HG03354 (cell line): ENCODE measurements at regions not wholly inside any gene's neighbourhood (a gene's known extent, or its start where the extent isn't known, plus 50 kb on each side); places are given as distances from the start of the nearest gene placed in this dataset.

Experiments used
- ATAC-seq: cut with Tn5 transposase; IDR thresholded peaks from one replicate; pipeline ENCODE4 v1.9.1; 2021; ENCODE audit warnings: mild to moderate bottlenecking; ENCODE audit not compliant: unreplicated experiment, poor library complexity, severe bottlenecking

DNA sequence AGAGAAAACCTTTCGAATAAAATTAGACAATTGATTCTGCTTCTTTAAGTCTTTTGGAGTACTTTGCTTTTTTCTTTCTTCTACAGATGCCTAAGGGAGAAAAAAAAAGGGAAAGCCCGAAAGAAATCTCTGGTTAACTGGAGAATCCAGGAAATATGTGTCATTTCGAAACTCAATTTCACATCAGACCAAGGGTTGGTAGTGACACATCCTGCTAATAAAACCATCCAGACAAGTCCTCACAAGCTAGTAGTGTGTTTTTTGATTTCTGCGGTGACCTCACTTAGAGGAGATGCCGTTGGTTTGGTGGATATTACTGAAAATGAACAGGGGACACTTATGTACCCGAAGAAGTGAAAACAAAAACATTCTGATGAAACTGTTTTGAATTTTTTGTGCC, 726.5 kb upstream of the ADAMTS5 start:
- ATAC-seq, result no peak

DNA sequence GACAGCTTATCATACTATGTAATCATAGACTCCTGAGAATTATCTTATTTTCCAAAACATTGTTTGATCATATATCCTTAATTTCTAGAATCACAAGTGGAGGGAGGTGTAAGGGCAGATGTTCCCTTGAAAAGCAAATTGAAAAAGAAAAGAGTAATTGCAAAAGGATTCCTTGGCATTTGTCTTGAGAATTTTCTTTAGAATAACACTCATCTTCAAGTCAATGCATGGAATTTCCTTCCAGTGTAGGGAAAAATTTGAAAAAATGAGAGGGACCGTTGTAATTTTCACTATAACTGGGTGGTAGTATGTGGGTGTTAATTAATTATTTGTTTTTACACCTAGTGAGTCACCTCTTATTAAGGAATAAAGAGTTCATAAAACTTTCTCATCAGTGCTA, 724.6 kb upstream of the ADAMTS5 start:
- ATAC-seq, result no peak

DNA sequence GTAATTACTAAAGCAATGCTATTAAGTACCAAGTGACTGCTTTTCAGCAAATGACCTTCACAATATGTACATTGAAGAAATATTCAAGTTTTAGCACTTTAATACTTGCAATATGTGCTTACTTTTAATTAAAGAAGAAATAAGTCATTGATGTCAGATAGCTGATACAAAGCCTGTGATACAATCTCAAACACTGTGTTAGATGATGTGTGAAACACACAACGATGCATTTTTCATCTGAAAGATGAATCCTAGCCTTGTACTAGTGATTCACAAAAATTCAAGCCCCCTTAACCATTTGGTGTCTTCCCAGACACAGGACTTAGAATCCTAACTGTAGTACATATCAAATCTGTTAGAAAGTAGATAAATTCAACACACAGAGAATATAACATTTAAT, 724.1 kb upstream of the ADAMTS5 start:
- ATAC-seq, result no peak

DNA sequence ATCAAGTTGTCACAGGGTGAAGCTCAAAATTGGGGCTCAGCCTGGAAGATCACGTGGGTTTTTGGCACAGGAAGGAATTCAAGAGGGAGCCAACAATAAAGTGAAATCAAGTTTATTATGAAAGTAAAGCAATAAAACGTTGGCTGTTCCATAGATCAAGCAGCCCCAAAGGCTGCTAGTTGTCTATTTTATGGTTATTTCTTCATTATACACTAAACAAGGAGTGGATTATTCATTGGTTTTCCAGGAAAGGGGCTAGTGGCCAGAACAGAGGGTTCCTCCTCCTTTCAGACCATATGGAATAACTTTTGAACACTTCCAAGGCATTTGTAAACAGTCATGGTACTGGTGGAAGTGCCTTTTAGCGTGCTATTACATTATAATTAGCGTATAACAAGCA, 723.5 kb upstream of the ADAMTS5 start:
- ATAC-seq, result no peak

DNA sequence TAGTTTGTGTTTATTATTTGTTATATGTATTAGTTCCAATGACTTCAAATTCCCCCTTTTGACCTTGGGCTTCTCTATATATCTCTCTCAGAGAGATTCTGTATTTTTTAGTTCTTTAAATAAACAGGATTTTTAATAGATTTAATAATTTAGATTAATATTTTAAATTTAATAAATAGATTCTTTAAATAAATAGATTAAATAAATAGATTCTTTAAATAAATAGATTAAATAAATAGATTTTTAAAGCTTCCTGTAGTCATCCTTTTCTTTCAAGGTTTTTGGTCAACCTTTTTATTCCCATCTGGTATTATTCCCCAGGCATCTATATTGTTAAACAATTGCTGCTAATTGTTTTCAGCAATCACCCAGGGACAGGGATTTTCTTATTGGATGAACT, 721.9 kb upstream of the ADAMTS5 start:
- no peak for ATAC-seq

DNA sequence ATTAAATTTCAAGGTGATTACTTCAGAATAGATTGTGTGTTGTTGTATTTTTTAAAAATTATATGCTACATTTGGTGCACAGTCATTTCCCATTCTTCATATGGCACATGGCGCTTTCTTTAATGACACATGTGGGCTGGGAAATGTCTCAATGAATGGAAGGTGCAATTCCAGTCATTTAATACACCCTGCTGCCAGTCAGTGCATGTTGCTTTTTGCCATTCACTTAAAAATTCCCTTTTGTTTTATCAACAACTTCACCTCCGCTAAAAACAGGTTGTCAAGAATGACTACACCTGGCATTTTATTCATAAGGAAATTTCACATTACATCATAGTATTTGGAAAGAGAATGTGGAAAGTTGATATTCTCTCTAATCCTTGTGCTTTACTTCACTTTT, 716.4 kb upstream of the ADAMTS5 start:
- no peak for ATAC-seq

DNA sequence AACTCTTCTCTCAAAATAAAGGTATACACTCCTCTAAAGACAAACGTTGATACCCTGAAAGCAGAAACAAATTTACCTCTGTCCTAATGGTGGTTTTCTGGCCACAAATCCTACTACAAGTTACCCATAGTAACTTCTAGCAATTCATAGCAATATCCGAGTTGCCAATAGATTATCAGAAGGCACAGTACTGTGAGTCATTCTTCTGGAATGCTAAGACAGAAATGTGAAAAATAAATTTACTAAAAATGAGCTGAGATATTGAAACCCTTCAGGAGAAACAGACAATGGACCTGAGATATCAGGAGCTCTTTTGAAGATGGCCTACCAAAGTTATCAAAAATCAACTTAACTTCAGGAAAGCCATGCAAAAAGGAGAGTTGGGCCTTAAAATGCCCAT, 715.0 kb upstream of the ADAMTS5 start:
- ATAC-seq, result no peak

DNA sequence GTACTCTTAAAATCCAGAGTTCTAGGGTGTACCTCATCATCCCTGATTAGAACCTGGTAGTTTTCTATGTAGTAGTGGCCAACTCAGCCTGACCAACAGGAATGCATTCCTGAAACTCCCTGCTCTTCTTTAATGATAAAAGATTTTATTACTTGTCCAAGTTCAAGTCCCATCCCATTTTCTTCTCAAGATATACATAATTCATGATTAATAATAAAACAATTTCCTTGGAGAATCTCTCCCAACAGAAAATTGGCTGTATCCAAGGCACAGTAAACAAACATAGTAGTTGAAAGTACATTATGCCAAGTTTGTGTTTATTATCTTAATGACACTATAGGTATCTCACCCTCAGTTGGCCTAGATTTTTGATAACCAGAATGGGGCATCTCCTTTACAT, 714.1 kb upstream of the ADAMTS5 start:
- no peak for ATAC-seq

DNA sequence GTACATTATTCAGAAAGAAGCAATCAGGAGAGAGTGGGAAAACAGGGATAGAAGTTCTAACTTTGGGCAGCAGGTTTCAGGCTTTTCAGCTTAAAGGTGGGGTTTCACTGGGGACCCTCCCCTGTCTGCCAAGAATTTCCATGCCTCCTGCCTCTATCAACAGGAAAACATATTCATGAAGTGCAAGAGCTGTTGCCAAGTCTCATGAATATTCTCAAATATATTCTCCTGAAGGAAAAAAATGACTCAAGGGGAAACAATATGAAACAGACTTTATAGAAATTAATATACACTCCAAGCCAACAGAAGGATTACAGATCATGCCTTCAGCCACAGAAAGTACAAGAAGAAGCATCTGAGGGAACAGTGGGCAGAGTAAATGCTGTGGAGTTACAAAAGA, 713.3 kb upstream of the ADAMTS5 start:
- no peak for ATAC-seq

DNA sequence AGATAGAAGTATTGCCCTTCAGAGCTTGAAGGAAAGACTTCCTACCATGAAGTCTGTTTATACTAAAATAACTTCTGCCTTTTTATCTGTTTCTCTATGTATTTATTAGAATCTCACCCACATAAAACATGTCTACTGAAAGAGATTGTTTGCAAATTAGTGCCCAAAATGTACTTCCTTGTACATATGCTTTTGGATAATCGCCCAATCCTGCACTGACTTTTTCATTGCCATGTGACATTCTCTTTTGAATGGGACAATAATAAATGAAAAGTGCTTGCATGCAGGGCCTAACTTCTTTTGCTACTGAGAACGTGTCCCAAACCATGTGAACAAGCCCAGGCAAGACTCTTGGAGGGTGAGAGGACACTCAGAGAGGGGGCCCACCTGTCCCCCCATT, 711.6 kb upstream of the ADAMTS5 start:
- no peak for ATAC-seq

DNA sequence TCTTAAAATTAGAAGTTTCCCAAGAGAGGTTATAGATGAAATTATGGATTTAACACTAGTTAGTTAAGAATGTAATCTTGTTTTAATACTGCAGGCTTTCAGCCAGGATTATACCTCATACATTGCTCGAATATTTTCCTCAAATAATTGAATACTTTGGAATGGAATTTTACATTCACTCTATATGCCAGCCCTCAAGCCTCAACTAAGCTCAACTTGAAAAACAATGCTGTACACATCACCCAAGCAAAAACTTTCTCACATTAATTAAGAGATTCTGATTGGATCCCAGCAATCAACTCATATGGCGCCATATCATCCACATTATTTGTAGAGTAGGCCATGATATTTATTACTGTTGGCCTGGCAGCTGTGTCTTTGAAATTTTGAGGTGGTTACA, 710.7 kb upstream of the ADAMTS5 start:
- ATAC-seq, result no peak

DNA sequence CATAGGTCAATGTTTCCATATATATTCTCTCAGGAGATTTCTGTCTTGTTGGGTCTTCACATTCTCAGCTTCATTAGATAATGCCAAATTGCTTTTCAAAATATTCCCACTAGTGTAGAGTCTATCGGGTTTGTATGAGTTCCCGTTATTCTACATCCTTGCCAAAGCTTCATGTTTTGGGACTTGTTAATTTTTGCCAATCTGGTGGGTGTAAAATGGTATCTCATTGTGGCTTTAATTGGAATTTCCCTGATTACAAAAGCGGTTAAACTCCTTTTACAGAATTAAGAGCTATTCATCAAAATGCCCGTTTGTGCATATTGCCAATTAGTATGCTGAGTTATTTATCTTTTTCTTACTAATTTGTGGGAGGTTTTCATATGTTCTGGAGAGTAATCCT, 708.4 kb upstream of the ADAMTS5 start:
- no peak for ATAC-seq

DNA sequence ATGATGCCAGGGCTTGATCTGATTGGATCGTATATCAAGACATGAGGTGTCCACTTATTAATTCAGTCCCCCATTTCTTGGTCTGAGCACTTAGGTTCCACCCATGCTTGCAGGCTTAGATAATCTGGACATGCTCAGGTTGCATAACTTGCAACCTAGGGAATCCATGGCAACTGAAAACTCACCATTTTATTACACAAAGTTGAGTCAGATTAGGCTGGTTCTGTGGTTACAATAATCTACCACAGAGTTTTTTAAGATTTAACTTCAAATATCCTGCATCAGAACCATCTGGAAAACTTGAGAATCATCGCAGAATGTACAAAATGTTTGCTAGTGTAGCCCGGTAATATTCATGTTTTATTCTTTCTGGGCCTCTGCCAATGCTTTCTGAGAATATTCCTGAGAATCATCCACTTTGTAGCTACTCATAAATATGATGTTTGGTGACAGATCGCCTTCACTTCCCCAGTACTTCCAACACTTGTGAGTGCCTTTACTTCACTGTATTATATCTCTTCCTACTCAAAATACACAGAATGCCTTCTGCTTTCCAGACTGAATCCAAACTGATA, 707.2 kb upstream of the ADAMTS5 start:
- no peak for ATAC-seq

DNA sequence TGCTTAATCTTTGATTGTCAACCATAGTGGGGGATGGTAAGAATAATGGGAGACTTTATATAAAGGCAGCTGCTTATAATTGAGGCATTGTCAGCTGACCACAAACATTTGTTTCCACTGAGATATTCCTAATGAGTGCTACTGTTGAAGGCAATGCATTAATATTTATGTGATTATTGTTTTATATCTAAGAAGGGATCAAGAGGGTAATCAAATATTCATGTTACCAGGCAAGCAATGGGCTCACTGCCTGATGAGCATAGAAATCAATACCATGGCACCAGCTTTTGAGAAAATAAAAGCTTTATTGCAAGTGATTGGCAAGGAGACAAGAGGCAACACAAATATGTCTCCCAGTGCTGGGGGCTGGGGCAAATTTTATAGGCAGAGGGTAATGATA, 706.7 kb upstream of the ADAMTS5 start:
- ATAC-seq, result no peak

DNA sequence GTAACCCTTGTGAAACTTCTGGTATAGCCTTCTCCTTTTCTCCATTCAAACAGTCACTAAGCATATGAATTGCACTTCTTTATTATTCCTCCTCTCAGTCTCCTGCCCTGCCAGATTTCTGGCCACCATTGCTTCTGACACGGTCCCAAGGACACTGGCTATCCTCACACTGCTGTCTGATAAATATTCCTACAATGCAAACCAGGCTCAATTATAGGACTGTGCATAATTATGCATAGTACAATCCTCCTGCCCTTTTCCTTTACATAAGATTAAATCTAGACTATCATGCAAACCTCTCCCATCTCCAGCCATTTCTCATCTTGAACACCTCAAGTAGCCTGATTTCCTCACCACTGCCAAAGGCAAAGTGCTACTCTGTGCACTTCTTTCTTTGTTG, 704.3 kb upstream of the ADAMTS5 start:
- no peak for ATAC-seq

DNA sequence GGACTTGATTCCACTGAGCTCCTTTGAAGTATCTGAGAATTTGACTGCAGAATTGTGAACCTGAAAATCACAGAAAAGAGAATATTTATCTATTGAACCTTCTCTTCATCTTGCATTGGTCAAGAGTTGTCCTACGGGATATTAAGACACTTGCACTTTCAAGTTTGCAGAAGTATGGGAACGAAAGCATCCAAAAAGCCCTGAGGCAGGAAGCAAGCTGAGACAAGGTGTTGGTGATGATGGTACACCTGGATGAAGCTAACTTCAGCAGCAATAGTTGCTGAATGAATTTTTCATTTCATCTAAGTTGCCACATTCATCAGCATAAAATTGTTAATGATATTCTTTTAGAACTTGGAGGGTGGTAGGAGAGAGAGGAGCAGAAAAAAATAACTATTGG, 686.6 kb upstream of the ADAMTS5 start:
- no peak for ATAC-seq

DNA sequence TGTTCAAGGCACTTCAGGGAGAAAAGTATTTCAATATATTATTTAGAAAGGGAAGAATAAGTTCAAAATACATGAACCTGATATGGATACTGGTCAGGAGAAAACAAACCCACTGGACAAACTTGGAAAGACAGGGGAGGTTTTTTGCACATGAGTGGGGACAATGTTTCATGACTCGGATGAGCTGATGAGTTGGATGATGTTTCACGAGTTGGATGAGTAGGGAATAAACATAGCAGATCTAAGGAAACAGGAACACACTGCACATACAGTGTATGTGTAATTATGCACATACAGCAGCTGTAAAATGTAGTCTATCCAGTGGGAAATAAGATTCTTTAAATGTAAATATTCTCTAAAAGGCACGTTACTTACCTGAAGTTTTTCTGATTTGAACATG, 682.9 kb upstream of the ADAMTS5 start:
- no peak for ATAC-seq

DNA sequence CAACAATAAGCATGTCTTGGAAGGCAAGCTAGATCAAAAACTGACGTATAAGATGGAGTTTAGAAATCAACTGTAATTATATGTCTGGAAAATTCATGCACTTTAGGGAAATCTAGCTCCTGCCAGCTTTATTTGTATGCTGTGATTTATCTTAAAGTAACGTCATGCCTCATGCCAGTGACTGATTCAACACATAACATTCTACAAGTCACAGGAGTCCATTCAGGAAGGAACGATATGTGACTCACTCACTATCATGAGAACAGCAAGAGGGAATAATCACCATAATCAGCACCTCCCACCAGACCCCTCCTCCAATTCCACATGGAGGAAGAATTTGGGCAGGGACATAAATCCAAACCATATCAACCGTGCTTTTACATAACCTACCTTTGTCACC, 682.4 kb upstream of the ADAMTS5 start:
- ATAC-seq, result no peak

DNA sequence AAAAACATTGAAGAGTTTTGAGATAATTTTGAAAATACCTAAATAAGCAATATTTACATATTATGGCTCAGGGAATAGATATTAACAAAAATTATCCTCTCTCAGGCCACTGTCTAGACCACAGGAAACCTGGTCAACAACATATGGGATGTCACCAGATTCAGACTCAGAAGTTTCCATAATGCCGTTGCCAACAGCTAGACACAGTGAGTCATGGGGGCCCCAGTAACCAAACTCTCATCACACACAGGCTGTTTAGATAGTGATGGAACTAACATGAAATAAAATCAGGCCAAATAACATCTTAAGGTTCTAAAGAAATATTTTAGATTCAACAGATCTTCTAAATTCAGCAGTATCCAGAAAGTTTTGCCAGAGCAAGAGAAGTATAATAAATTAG, 681.7 kb upstream of the ADAMTS5 start:
- ATAC-seq, result no peak

DNA sequence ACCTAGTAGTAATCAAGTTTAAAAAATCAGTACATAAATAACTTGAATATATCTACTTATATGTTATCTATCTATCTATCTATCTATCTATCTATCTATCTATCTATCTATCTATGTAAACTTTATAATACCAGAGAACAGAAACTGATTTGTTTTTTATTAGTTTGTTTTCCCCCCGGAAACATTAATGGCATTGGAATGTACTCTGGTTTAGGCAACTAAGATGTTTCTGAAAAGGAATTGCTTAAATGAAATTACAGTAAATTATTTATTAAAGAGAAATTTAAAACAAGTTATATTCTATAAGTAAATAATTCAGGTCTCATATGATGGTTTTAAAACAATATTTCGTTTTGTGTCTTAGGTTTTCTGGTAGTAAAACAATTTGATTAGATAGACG, 681.0 kb upstream of the ADAMTS5 start:
- no peak for ATAC-seq

DNA sequence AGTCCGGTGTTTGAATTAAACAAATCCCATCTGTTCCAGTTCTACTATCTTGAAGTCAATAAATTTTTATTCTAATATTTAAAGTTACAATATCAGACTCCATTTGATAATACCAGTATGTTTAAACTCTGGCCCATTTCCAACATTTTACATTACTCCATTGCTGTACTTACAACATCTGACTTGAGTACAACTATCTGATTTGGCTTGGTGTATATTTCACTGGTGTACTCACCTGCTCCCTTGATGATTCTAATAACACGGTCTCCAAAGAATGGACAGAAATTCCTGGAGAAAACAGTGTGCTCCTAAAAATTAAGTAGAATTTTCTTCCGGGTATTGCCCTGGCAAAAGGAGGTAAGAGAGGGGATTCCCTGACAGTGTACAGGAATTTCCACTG, 680.5 kb upstream of the ADAMTS5 start:
- ATAC-seq, result no peak

DNA sequence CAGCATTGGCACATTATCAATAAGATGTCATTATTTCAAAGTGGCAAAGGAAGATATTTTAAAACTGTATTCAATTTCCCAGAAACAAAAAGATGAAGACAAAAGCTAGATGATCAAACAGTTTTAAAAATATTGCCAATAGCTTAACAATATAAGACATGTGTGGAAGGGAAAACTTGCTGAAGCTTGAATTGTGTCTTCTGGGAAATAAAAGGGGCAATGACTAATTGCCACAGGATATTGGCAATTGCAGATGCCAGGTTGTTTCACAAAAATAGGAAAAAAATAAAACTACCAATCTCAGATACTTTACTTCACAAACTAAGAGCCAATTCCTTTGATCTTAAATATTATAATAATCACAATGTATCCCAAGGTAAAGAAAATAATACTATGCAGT, 679.8 kb upstream of the ADAMTS5 start:
- ATAC-seq, result no peak

DNA sequence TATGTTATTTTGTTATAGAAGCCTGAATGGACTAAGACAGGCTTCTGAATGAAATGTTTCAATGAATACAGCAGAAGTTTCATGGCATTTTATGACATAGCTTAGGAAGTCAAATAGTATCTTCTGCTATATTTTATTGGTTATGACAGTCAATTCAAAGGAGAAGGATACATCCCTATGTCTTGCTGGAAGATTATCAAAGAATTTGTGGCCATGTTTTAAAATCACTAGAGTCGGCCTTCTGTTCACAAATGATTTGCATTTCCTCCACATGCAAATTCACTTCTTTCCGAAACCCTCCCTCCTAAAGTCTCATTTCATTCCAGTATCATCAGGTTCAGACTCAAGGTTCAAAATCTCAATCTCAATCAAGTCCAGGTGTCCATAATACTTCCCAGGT, 679.2 kb upstream of the ADAMTS5 start:
- ATAC-seq, result no peak
